ENCODE measurements at regions not wholly inside any gene's neighbourhood (a gene's known extent, or its start where the extent isn't known, plus 50 kb on each side); places are given as distances from the start of the nearest gene placed in this dataset.

DNA sequence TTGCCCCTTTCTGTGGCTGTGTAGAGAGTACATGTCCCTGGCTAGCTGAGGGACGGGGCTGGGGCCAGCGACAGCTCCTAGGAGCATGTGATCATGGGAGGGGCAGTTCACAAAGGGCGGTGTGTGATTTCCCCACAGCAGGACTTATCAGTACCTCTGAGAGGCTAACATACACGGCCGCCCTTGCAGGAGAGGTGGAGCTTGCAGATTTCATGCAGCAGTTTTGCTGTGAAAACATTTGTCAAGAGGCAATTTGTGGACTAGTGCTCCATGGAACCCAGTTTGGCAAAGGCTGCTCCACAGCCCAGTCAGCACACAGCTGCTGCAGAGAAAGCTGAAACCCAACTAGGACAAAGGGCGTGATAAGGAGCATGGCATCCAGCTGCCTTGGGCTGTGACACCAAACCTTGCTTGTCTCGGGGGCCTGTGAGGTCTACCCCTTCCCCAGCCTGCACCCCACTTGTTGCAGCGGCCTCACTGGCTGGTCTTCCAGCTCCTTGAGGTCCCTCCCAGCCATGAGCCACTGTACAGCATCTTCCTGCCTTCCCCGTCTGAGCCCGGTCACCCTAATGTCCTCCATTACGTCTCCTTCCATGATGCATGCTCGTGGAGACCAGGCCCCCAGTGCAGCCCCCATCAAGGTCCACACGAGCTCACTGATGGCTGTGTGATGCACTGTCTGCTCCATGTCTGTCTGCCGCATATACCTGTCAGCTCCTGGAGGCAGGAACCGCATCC is 121.4 kb upstream of the HDAC4 start:
- no peaks in the 10 kb centered on the region for H3K4me1 ChIP-seq (ENCODE audit: control insufficient read depth in 4 of 4, insufficient read depth in 4 of 4, low read length in 3 of 4)
- no peak overlapping the region for H3K27ac ChIP-seq (ENCODE audit: low read depth in 1 of 2, low read length in 2 of 2)
- no peak overlapping the region for H3K4me3 ChIP-seq (ENCODE audit: low read depth in 1 of 3, low read length in 3 of 3)
- no peak for DNase-seq (ENCODE audit: low spot score)
- no peaks in the 10 kb centered on the region for H3K9me3 ChIP-seq (ENCODE audit: control insufficient read depth in 4 of 4, low read length in 3 of 4)
- no peaks in the 10 kb centered on the region for H3K27me3 ChIP-seq (ENCODE audit: control insufficient read depth in 4 of 4, insufficient read depth in 4 of 4, low read length in 3 of 4)
- 64% methylated on average over 15 of the region's 15 CpGs for WGBS
- TF ChIP-seq, protein P1, sequence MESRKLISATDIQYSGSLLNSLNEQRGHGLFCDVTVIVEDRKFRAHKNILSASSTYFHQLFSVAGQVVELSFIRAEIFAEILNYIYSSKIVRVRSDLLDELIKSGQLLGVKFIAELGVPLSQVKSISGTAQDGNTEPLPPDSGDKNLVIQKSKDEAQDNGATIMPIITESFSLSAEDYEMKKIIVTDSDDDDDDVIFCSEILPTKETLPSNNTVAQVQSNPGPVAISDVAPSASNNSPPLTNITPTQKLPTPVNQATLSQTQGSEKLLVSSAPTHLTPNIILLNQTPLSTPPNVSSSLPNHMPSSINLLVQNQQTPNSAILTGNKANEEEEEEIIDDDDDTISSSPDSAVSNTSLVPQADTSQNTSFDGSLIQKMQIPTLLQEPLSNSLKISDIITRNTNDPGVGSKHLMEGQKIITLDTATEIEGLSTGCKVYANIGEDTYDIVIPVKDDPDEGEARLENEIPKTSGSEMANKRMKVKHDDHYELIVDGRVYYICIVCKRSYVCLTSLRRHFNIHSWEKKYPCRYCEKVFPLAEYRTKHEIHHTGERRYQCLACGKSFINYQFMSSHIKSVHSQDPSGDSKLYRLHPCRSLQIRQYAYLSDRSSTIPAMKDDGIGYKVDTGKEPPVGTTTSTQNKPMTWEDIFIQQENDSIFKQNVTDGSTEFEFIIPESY (IDR thresholded peaks at IDR 0.05) = no peak
- TF ChIP-seq EGR1 (IDR thresholded peaks at IDR 0.05; ENCODE audit: low read depth in 2 of 2) (no peak), FOXA1 (IDR thresholded peaks at IDR 0.05) (no peak), RAD21 (IDR thresholded peaks at IDR 0.05) (no peak), TAF1 (conservative IDR thresholded peaks at IDR 0.05) (no peak), GABPA (IDR thresholded peaks at IDR 0.05 in 1 of 2, conservative IDR thresholded peaks at IDR 0.05 in 1 of 2) (no peak), JUND (IDR thresholded peaks at IDR 0.05) (no peak), RXRA (IDR thresholded peaks at IDR 0.05) (no peak), HNF4G (IDR thresholded peaks at IDR 0.05) (no peak)
- TF ChIP-seq, protein P2, sequence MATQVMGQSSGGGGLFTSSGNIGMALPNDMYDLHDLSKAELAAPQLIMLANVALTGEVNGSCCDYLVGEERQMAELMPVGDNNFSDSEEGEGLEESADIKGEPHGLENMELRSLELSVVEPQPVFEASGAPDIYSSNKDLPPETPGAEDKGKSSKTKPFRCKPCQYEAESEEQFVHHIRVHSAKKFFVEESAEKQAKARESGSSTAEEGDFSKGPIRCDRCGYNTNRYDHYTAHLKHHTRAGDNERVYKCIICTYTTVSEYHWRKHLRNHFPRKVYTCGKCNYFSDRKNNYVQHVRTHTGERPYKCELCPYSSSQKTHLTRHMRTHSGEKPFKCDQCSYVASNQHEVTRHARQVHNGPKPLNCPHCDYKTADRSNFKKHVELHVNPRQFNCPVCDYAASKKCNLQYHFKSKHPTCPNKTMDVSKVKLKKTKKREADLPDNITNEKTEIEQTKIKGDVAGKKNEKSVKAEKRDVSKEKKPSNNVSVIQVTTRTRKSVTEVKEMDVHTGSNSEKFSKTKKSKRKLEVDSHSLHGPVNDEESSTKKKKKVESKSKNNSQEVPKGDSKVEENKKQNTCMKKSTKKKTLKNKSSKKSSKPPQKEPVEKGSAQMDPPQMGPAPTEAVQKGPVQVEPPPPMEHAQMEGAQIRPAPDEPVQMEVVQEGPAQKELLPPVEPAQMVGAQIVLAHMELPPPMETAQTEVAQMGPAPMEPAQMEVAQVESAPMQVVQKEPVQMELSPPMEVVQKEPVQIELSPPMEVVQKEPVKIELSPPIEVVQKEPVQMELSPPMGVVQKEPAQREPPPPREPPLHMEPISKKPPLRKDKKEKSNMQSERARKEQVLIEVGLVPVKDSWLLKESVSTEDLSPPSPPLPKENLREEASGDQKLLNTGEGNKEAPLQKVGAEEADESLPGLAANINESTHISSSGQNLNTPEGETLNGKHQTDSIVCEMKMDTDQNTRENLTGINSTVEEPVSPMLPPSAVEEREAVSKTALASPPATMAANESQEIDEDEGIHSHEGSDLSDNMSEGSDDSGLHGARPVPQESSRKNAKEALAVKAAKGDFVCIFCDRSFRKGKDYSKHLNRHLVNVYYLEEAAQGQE (IDR thresholded peaks at IDR 0.05) = no peak
- H3K9ac ChIP-seq (ENCODE audit: low read depth in 1 of 2, low read length in 2 of 2) = no peak overlapping the region
- no peaks in the 10 kb centered on the region for H3K36me3 ChIP-seq (ENCODE audit: control insufficient read depth in 4 of 4, insufficient read depth in 3 of 4, low read depth in 1 of 4, low read length in 3 of 4)

DNA sequence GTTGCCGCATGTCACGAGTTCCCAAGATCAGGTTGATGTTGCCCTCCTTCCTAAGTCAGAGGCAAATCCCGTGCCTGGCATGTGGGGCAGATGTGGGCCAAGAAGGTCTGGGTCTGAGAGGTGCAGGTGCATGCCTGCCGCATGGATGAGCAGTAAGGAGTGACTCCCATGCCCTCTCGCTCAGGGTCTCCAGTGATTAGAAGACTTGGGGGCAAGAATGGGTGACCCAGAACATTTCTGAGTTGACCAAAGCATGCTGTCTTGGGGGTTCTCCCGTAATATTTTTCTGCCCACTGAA is 120.6 kb upstream of the HDAC4 start:
- Histone ChIP-seq H3K27ac (ENCODE audit: low read depth in 1 of 2, low read length in 2 of 2) (no peak overlapping the region), H3K27me3 (ENCODE audit: control insufficient read depth in 4 of 4, insufficient read depth in 4 of 4, low read length in 3 of 4) (no peaks in the 10 kb centered on the region), H3K9ac (ENCODE audit: low read depth in 1 of 2, low read length in 2 of 2) (no peak overlapping the region), H3K4me3 (ENCODE audit: low read depth in 1 of 3, low read length in 3 of 3) (no peak overlapping the region), H3K4me1 (ENCODE audit: control insufficient read depth in 4 of 4, insufficient read depth in 4 of 4, low read length in 3 of 4) (no peaks in the 10 kb centered on the region), H3K9me3 (ENCODE audit: control insufficient read depth in 4 of 4, low read length in 3 of 4) (no peaks in the 10 kb centered on the region), H3K36me3 (ENCODE audit: control insufficient read depth in 4 of 4, insufficient read depth in 3 of 4, low read depth in 1 of 4, low read length in 3 of 4) (no peaks in the 10 kb centered on the region)
- WGBS = 92% methylated on average over 6 of the region's 6 CpGs
- TF ChIP-seq, protein P2 (IDR thresholded peaks at IDR 0.05) = no peak
- no peak for TF ChIP-seq SP1 (IDR thresholded peaks at IDR 0.05)
- no peak for TF ChIP-seq FOXA2 (IDR thresholded peaks at IDR 0.05)
- no peak for TF ChIP-seq HNF4G (IDR thresholded peaks at IDR 0.05)
- no peak for TF ChIP-seq YY1 (IDR thresholded peaks at IDR 0.05)
- TF ChIP-seq, protein P1 (IDR thresholded peaks at IDR 0.05) = no peak
- no peak for DNase-seq (ENCODE audit: low spot score)

Data from liver (tissue), 7 donors.